ENCODE measurements at regions not wholly inside any gene's neighbourhood (a gene's known extent, or its start where the extent isn't known, plus 50 kb on each side); places are given as distances from the start of the nearest gene placed in this dataset.

DNA sequence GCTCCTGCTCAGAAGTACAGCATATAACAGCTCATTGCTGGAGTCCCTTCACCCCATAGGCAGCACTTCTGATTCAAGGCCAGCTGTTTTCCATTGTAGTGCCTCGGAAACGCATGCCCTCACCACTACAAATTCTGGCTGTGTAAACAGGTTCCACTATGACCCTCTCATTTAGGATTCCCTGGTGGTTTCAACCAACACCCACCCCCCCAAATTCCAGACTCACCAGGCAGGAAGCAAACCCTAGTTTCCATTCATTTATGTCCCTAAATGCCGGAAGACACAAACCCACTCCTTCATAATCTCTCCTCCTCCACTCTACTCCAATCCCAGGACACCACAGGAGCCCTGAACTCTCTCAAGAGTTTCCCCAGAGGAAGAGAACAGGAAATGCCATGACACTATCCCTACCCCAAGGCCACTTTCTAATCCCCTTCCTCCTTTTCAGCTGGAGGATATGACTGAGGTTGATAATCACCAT lies 75.9 kb upstream of the TMPO start:
- peaks cover 42% of the 10 kb centered on the region for H3K27me3 Mint-ChIP-seq
- DNase-seq (no peak), ATAC-seq (no peak)
- CTCF ChIA-PET = no interaction called here
- no peaks in the 10 kb centered on the region for H3K4me1 Mint-ChIP-seq
- no peaks in the 10 kb centered on the region for H3K36me3 Mint-ChIP-seq
- H3K9me3 Mint-ChIP-seq (ENCODE audit: low read depth) = peaks cover 5% of the 10 kb centered on the region
- no peak overlapping the region for H3K27ac Mint-ChIP-seq
- no peak overlapping the region for H3K4me3 Mint-ChIP-seq

GRCh38 chr12:98439981-98440581 lies 75.3 kb upstream of the TMPO start:
- DNase-seq (no peak), ATAC-seq (no peak)
- no peaks in the 10 kb centered on the region for H3K36me3 Mint-ChIP-seq
- CTCF ChIA-PET = no interaction called here
- peaks cover 3% of the 10 kb centered on the region for H3K9me3 Mint-ChIP-seq (ENCODE audit: low read depth)
- H3K27me3 Mint-ChIP-seq = peaks cover 39% of the 10 kb centered on the region
- H3K4me1 Mint-ChIP-seq = no peaks in the 10 kb centered on the region
- H3K4me3 Mint-ChIP-seq = no peak overlapping the region
- no peak overlapping the region for H3K27ac Mint-ChIP-seq

DNA sequence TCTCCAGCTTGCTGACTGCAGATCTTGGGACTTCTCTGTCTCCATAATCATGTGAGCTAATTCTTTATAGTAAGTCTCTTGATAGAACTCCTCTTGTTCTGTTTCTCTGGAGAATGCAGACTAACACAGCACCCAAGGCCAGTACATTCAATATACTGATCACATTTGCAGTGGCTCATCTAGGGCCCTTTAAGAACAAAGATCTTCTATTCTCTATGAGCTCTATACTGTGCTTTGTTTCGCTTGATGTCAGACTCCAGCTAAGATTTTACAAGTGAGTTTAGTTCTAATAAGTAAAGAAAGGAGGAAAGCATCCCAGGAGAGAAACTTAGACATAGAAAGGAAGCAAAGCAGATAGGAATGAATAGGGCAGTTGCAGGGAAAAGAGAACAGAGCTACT lies 69.3 kb upstream of the TMPO start:
- DNase-seq (no peak), ATAC-seq (no peak)
- Mint-ChIP-seq H3K27ac (no peak overlapping the region), H3K9me3 (ENCODE audit: low read depth) (no peaks in the 10 kb centered on the region), H3K4me3 (no peak overlapping the region), H3K27me3 (peaks cover 39% of the 10 kb centered on the region), H3K4me1 (no peaks in the 10 kb centered on the region), H3K36me3 (no peaks in the 10 kb centered on the region)
- CTCF ChIA-PET = no interaction called here

DNA sequence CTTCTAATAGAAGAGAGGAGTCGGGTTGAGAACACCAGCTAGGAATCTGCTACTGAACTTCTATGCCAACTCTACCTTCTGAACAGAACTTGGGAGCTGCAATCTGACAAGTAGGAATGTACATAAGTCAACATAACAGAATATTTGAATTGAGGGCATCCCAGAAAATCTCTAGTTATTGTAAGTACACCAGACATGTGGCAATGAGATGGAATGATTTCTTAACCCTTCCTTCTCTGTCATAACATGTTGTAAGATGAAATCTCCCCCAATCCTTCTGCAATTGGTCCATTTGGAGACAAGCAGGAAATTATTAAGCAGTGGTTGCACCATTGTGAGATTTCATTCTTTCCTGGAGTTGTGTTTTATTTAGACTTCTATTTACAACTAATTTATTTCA lies 68.7 kb upstream of the TMPO start:
- CTCF ChIA-PET = no interaction called here

GRCh38 chr12:98449584-98449983 lies 65.8 kb upstream of the TMPO start:
- DNase-seq (no peak), ATAC-seq (no peak)
- H3K36me3 Mint-ChIP-seq = no peaks in the 10 kb centered on the region
- CTCF ChIA-PET = no interaction called here
- H3K27me3 Mint-ChIP-seq = peaks cover 36% of the 10 kb centered on the region
- H3K9me3 Mint-ChIP-seq (ENCODE audit: low read depth) = no peaks in the 10 kb centered on the region
- H3K27ac Mint-ChIP-seq = no peak overlapping the region
- H3K4me3 Mint-ChIP-seq = no peak overlapping the region
- peaks cover 9% of the 10 kb centered on the region for H3K4me1 Mint-ChIP-seq

More for the DNA sequence above, 68.7 kb upstream of the TMPO start:
- H3K4me3 Mint-ChIP-seq = no peak overlapping the region
- H3K36me3 Mint-ChIP-seq = no peaks in the 10 kb centered on the region
- DNase-seq = no peak
- peaks cover 38% of the 10 kb centered on the region for H3K27me3 Mint-ChIP-seq
- H3K4me1 Mint-ChIP-seq = peaks cover 1% of the 10 kb centered on the region
- ATAC-seq = no peak
- no peaks in the 10 kb centered on the region for H3K9me3 Mint-ChIP-seq (ENCODE audit: low read depth)
- H3K27ac Mint-ChIP-seq = no peak overlapping the region

DNA sequence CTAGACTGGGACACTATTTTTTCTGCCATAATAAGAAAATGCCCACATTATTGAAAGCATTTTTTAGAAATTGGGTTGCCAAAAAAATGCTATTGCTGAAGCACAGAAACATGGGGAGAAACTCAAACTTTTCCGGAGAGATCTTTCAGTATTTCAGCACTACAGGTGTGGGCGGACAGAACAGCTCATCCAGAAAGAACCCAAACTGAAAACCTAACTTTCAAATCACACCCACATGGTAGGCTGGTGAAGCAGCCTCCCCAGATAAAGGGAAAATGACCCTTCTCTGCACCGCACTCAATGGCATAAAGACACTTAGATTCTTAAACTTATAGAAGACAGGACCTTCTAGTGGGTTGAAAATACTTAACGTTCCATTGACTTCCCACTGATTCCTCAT lies 62.3 kb upstream of the TMPO start:
- H3K36me3 Mint-ChIP-seq = peaks cover 1% of the 10 kb centered on the region
- H3K27me3 Mint-ChIP-seq = peaks cover 37% of the 10 kb centered on the region
- H3K27ac Mint-ChIP-seq = no peak overlapping the region
- CTCF ChIA-PET = no interaction called here
- DNase-seq (no peak), ATAC-seq (no peak)
- H3K4me1 Mint-ChIP-seq = peaks cover 12% of the 10 kb centered on the region
- no peaks in the 10 kb centered on the region for H3K9me3 Mint-ChIP-seq (ENCODE audit: low read depth)
- no peak overlapping the region for H3K4me3 Mint-ChIP-seq

GRCh38 chr12:98453492-98453891 lies 61.9 kb upstream of the TMPO start:
- peaks cover 1% of the 10 kb centered on the region for H3K36me3 Mint-ChIP-seq
- peaks cover 12% of the 10 kb centered on the region for H3K4me1 Mint-ChIP-seq
- DNase-seq (no peak), ATAC-seq (no peak)
- H3K4me3 Mint-ChIP-seq = no peak overlapping the region
- CTCF ChIA-PET = no interaction called here
- H3K27ac Mint-ChIP-seq = no peak overlapping the region
- peaks cover 33% of the 10 kb centered on the region for H3K27me3 Mint-ChIP-seq
- no peaks in the 10 kb centered on the region for H3K9me3 Mint-ChIP-seq (ENCODE audit: low read depth)

DNA sequence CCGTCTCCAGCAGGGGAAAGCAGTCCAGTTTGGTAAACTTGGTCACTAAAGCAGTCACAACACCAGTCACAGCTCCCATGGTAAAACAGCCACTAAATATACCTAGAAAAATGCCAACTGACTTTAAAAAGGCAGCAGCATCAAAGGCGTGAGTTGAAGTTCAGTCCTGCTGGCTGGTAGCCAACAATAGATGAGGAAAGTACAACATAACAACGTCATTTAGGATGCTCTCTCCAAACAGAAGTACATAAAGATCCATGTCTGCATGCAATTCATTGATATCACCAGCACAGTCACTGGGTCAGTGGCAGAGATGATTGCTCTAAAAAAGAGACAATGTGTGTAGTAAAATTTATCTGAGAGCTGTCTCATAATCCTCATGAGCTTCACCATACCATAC lies 59.3 kb upstream of the TMPO start:
- ATAC-seq (no peak), DNase-seq (peak; percentile 3)
- H3K4me3 Mint-ChIP-seq = no peak overlapping the region
- H3K4me1 Mint-ChIP-seq = peaks cover 12% of the 10 kb centered on the region
- H3K27ac Mint-ChIP-seq = no peak overlapping the region
- peaks cover 1% of the 10 kb centered on the region for H3K36me3 Mint-ChIP-seq
- no peaks in the 10 kb centered on the region for H3K9me3 Mint-ChIP-seq (ENCODE audit: low read depth)
- CTCF ChIA-PET = no interaction called here
- peaks cover 31% of the 10 kb centered on the region for H3K27me3 Mint-ChIP-seq

- peak overlapping the region; percentile 24 for H3K4me3 Mint-ChIP-seq
- CTCF ChIA-PET = interaction anchor here (1.1 kb wide), 1 partner anchor 8 kb away, joined by 6 read pairs; no protein-coding TSS in a partner anchor
- H3K9me3 Mint-ChIP-seq (ENCODE audit: low read depth) = no peaks in the 10 kb centered on the region
- H3K27ac Mint-ChIP-seq = no peak overlapping the region
- ATAC-seq (peak; percentile 57), DNase-seq (no peak)
- peaks cover 11% of the 10 kb centered on the region for H3K4me1 Mint-ChIP-seq
- H3K27me3 Mint-ChIP-seq = peaks cover 31% of the 10 kb centered on the region
- H3K36me3 Mint-ChIP-seq = peaks cover 1% of the 10 kb centered on the region
Measured at GRCh38 chr12:98456576-98457573, 58.5 kb upstream of the TMPO start.

GRCh38 chr12:98464190-98464589 lies 51.2 kb upstream of the TMPO start:
- DNase-seq (no peak), ATAC-seq (no peak)
- Mint-ChIP-seq H3K27me3 (peaks cover 2% of the 10 kb centered on the region), H3K9me3 (ENCODE audit: low read depth) (no peaks in the 10 kb centered on the region), H3K4me3 (no peak overlapping the region), H3K4me1 (peaks cover 28% of the 10 kb centered on the region), H3K36me3 (no peaks in the 10 kb centered on the region), H3K27ac (no peak overlapping the region)
- CTCF ChIA-PET = no interaction called here

GRCh38 chr12:98465505-98465904 lies 49.9 kb upstream of the TMPO start:
- Mint-ChIP-seq H3K36me3 (no peaks in the 10 kb centered on the region), H3K9me3 (ENCODE audit: low read depth) (no peaks in the 10 kb centered on the region), H3K4me3 (no peak overlapping the region), H3K27me3 (peaks cover 2% of the 10 kb centered on the region), H3K27ac (no peak overlapping the region), H3K4me1 (peaks cover 33% of the 10 kb centered on the region)
- DNase-seq (no peak), ATAC-seq (peak; percentile 12)
- CTCF ChIA-PET = no interaction called here
